HEK293 (cell line): ENCODE measurements at regions not wholly inside any gene's neighbourhood (a gene's known extent, or its start where the extent isn't known, plus 50 kb on each side); places are given as distances from the start of the nearest gene placed in this dataset.

Source experiments
- CTCF ChIA-PET: fragments of 350-600 bp; formaldehyde crosslinking; extraction: SDS; loops from one replicate; lab custom pipeline; 2021; ENCODE audit warnings: antibody characterized with exemption; lab: Yijun Ruan, JAX
- POLR2A ChIA-PET: fragments of 300-600 bp; formaldehyde crosslinking; extraction: SDS; loops from one replicate; lab custom pipeline; 2020; ENCODE audit warnings: antibody characterized with exemption, inconsistent platforms; lab: Yijun Ruan, JAX
- H3K27ac ChIP-seq: fragments of 200-500 bp; sonication (Bioruptor generic); 2 replicates; pipeline ENCODE4 v1.5.1; 2014; ENCODE audit warnings: low read depth, low read length, control low read depth, inconsistent platforms; ENCODE audit errors: extremely low read depth
- H3K36me3 ChIP-seq, 2 experiments: fragments of 200-500 bp in 1 of 2; sonication (Bioruptor generic) in 1 of 2; 1 replicate in 1 of 2; 2 replicates in 1 of 2; pipeline ENCODE4 v1.5.1; 2014 to 2017; ENCODE audit warnings: inconsistent platforms in 2 of 2, low read length in 2 of 2; ENCODE audit not compliant: control insufficient read depth in 2 of 2, insufficient read depth in 1 of 2
- H3K4me1 ChIP-seq: fragments of 200-500 bp; sonication (Bioruptor generic); 2 replicates; pipeline ENCODE4 v1.5.1; 2014; ENCODE audit warnings: mild to moderate bottlenecking, low read length, inconsistent platforms; ENCODE audit not compliant: control insufficient read depth, insufficient read depth
- H3K4me3 ChIP-seq: 2 replicates; pipeline ENCODE4 v1.5.1; 2011; ENCODE audit warnings: low read depth, mild to moderate bottlenecking, control low read depth, low read length, moderate library complexity
- H3K9me3 ChIP-seq: fragments of 200-500 bp; sonication (Bioruptor generic); 2 replicates; pipeline ENCODE4 v1.5.1; 2014; ENCODE audit warnings: low read depth, low read length, inconsistent platforms; ENCODE audit not compliant: control insufficient read depth, insufficient read depth
- CTCF ChIP-seq: fragments of 450-650 bp; formaldehyde crosslinking; IDR thresholded peaks from 2 replicates; pipeline ENCODE4 v1.5.1; 2016; ENCODE audit warnings: missing biosample characterization, missing genetic modification characterization
- FEZF1 ChIP-seq: fragments of 450-650 bp; formaldehyde crosslinking; IDR thresholded peaks from 2 replicates; pipeline ENCODE4 v1.5.1; 2016; ENCODE audit warnings: missing biosample characterization, missing genetic modification characterization
- HOXD13 ChIP-seq: sonication (generic); formaldehyde crosslinking; IDR thresholded peaks from 2 replicates; pipeline ENCODE4 v1.8.0; 2022; ENCODE audit warnings: missing genetic modification reagents, borderline replicate concordance
- MYNN ChIP-seq: fragments of 450-650 bp; formaldehyde crosslinking; IDR thresholded peaks from 2 replicates; pipeline ENCODE4 v1.5.1; 2016; ENCODE audit warnings: missing biosample characterization, missing genetic modification characterization, borderline replicate concordance
- PRDM2 ChIP-seq: fragments of 450-650 bp; formaldehyde crosslinking; IDR thresholded peaks from 2 replicates; pipeline ENCODE4 v1.5.1; 2016; ENCODE audit warnings: missing biosample characterization, missing genetic modification characterization, borderline replicate concordance
- SCRT1 ChIP-seq: fragments of 450-650 bp; formaldehyde crosslinking; IDR thresholded peaks from 2 replicates; pipeline ENCODE4 v1.5.1; 2016; ENCODE audit warnings: missing biosample characterization, missing genetic modification characterization, borderline replicate concordance
- SETDB1 ChIP-seq: IDR thresholded peaks from one replicate; pipeline ENCODE4 v1.6.1; 2017; ENCODE audit warnings: mild to moderate bottlenecking, low read length, moderate library complexity, mixed read lengths; ENCODE audit not compliant: insufficient read length
- TRIM28 ChIP-seq: IDR thresholded peaks from 2 replicates; pipeline ENCODE4 v1.6.1; 2011; ENCODE audit warnings: low read length, control low read depth, borderline replicate concordance
- ZNF2 ChIP-seq: fragments of 450-650 bp; formaldehyde crosslinking; IDR thresholded peaks from 2 replicates; pipeline ENCODE4 v1.5.1; 2016; ENCODE audit warnings: missing biosample characterization, missing genetic modification characterization
- ZNF223 ChIP-seq: fragments of 450-650 bp; formaldehyde crosslinking; IDR thresholded peaks from 2 replicates; pipeline ENCODE4 v1.5.1; 2016; ENCODE audit warnings: missing biosample characterization, missing genetic modification characterization
- ZNF335 ChIP-seq: fragments of 450-650 bp; formaldehyde crosslinking; conservative IDR thresholded peaks from 2 replicates; pipeline ENCODE4 v1.5.1; 2016; ENCODE audit warnings: missing biosample characterization, missing genetic modification characterization
- ZNF354C ChIP-seq: fragments of 450-650 bp; formaldehyde crosslinking; IDR thresholded peaks from 2 replicates; pipeline ENCODE4 v1.5.1; 2016; ENCODE audit warnings: missing biosample characterization, missing genetic modification characterization, low read depth, borderline replicate concordance
- ZNF501 ChIP-seq: fragments of 450-650 bp; formaldehyde crosslinking; IDR thresholded peaks from 2 replicates; pipeline ENCODE4 v1.5.1; 2016; ENCODE audit warnings: missing biosample characterization, missing genetic modification characterization
- ZNF558 ChIP-seq: fragments of 450-650 bp; formaldehyde crosslinking; IDR thresholded peaks from 2 replicates; pipeline ENCODE4 v1.5.1; 2016; ENCODE audit warnings: missing biosample characterization, missing genetic modification characterization
- ZNF561 ChIP-seq: fragments of 450-650 bp; IDR thresholded peaks from 2 replicates; pipeline ENCODE4 v1.5.1; 2018; ENCODE audit warnings: missing biosample characterization, missing genetic modification characterization, borderline replicate concordance
- ZNF629 ChIP-seq: fragments of 450-650 bp; formaldehyde crosslinking; IDR thresholded peaks from 2 replicates; pipeline ENCODE4 v1.5.1; 2017; ENCODE audit warnings: missing biosample characterization, missing genetic modification characterization
- ZNF747 ChIP-seq: fragments of 450-650 bp; formaldehyde crosslinking; IDR thresholded peaks from 2 replicates; pipeline ENCODE4 v1.5.1; 2016; ENCODE audit warnings: missing biosample characterization, missing genetic modification characterization
- ZNF768 ChIP-seq: fragments of 450-650 bp; formaldehyde crosslinking; IDR thresholded peaks from 2 replicates; pipeline ENCODE4 v1.5.1; 2018; ENCODE audit warnings: missing biosample characterization, mild to moderate bottlenecking, missing genetic modification characterization
- ZNF776 ChIP-seq: fragments of 450-650 bp; formaldehyde crosslinking; IDR thresholded peaks from 2 replicates; pipeline ENCODE4 v1.5.0; 2017; ENCODE audit warnings: missing biosample characterization, missing genetic modification characterization, borderline replicate concordance
- ZSCAN16 ChIP-seq: fragments of 450-650 bp; formaldehyde crosslinking; IDR thresholded peaks from 2 replicates; pipeline ENCODE4 v1.5.1; 2016; ENCODE audit warnings: missing biosample characterization, missing genetic modification characterization

- ChIA-PET POLR2A (no interaction called here), CTCF (interaction anchor here (1.4 to 1.8 kb wide), 2 partner anchors 13 to 213 kb away, joined by 5 to 7 read pairs; no protein-coding TSS in a partner anchor)
- H3K9me3 ChIP-seq: no peaks in the 10 kb centered on the region
- H3K36me3 ChIP-seq: no peaks in the 10 kb centered on the region
- peak; percentile 64 for TF ChIP-seq SETDB1
- TF ChIP-seq ZNF747 (tag by site-specific recombination): no peak
- no peaks in the 10 kb centered on the region for H3K4me1 ChIP-seq
- H3K27ac ChIP-seq: no peak overlapping the region
- no peak overlapping the region for H3K4me3 ChIP-seq
Measured at GRCh38 chr6:90953405-90954161, 366.7 kb upstream of the MAP3K7 start.

DNA sequence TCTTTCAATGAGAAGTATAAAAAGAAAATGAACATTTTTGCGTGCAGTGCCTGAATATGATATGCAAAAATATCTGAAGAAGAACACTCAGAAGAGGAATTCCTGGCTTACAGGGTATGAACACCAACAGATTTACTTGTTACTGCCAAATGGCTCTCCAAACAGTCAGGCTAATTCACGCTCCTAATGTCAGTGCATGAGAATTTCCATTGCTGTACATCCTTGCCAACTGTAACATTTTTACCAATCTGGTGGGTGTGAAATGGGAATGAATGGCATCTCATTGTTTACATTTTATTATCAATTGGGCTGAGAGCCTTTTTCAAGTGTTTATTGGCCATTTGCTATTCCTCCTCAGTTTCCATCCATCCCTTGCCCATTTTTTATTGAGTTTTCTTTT lies 365.3 kb upstream of the MAP3K7 start:
- no peaks in the 10 kb centered on the region for H3K36me3 ChIP-seq
- no peak overlapping the region for H3K4me3 ChIP-seq
- no peak overlapping the region for H3K27ac ChIP-seq
- H3K4me1 ChIP-seq: no peaks in the 10 kb centered on the region
- TF ChIP-seq ZNF558 (tag by site-specific recombination) (no peak), ZNF776 (tag by site-specific recombination) (no peak), FEZF1 (tag by site-specific recombination) (no peak), MYNN (no peak), ZNF501 (tag by site-specific recombination) (no peak), PRDM2 (tag by site-specific recombination) (no peak), ZNF223 (tag by site-specific recombination) (no peak), CTCF (tag by site-specific recombination) (no peak), TRIM28 (no peak), HOXD13 (CRISPR knock-in tag) (no peak), ZNF354C (tag by site-specific recombination) (no peak)
- H3K9me3 ChIP-seq: no peaks in the 10 kb centered on the region
- CTCF ChIA-PET: interaction anchor here (0.7 to 1.8 kb wide), 2 partner anchors 11 to 30 kb away, joined by 3 to 7 read pairs; no protein-coding TSS in a partner anchor
- POLR2A ChIA-PET: no interaction called here

- ChIA-PET POLR2A (no interaction called here), CTCF (interaction anchor here (1.5 kb wide), 1 partner anchor 8 kb away, joined by 5 read pairs; no protein-coding TSS in a partner anchor)
- H3K27ac ChIP-seq: no peak overlapping the region
- H3K36me3 ChIP-seq: no peaks in the 10 kb centered on the region
- no peak overlapping the region for H3K4me3 ChIP-seq
- no peaks in the 10 kb centered on the region for H3K4me1 ChIP-seq
- TF ChIP-seq SCRT1 (no peak), ZNF629 (no peak), ZSCAN16 (tag by site-specific recombination) (no peak), ZNF2 (tag by site-specific recombination) (no peak), ZNF561 (no peak), SETDB1 (no peak), ZNF768 (tag by site-specific recombination) (no peak), ZNF335 (tag by site-specific recombination) (no peak)
- no peaks in the 10 kb centered on the region for H3K9me3 ChIP-seq
Measured at GRCh38 chr6:90948540-90948939, 361.7 kb upstream of the MAP3K7 start.
